WI38 (cell line): ENCODE measurements at regions not wholly inside any gene's neighbourhood (a gene's known extent, or its start where the extent isn't known, plus 50 kb on each side); places are given as distances from the start of the nearest gene placed in this dataset.

Experiments
- H3K4me3 ChIP-seq: 2 replicates; pipeline ENCODE4 v1.5.1; 2011; ENCODE audit warnings: low read depth, mild to moderate bottlenecking, control low read depth, low read length
- CTCF ChIP-seq: IDR thresholded peaks from 2 replicates; pipeline ENCODE4 v1.5.1; 2012; ENCODE audit warnings: low read depth, mild to moderate bottlenecking, control low read depth, low read length

GRCh38 chr12:62986844-62987243 is 51.9 kb upstream of the PPM1H start:
- no peak for TF ChIP-seq CTCF
- no peak overlapping the region for H3K4me3 ChIP-seq
